Kidney epithelial cell (primary cell): ENCODE measurements at regions not wholly inside any gene's neighbourhood (a gene's known extent, or its start where the extent isn't known, plus 50 kb on each side); places are given as distances from the start of the nearest gene placed in this dataset.

Experiments used
- DNase-seq: peaks from one replicate; pipeline ENCODE4 v3.0.0-alpha.2; 2010; ENCODE audit warnings: low read depth
- H3K27me3 ChIP-seq: 2 replicates; pipeline ENCODE4 v1.6.0; 2011; ENCODE audit warnings: low read length; ENCODE audit not compliant: control insufficient read depth, insufficient read depth
- H3K36me3 ChIP-seq: 2 replicates; pipeline ENCODE4 v1.5.1; 2011; ENCODE audit warnings: low read length; ENCODE audit not compliant: control insufficient read depth, insufficient read depth
- H3K4me3 ChIP-seq: 2 replicates; pipeline ENCODE4 v1.5.1; 2011; ENCODE audit warnings: low read depth, mild to moderate bottlenecking, control low read depth, low read length
- CTCF ChIP-seq: IDR thresholded peaks from 2 replicates; pipeline ENCODE4 v1.5.1; 2011; ENCODE audit warnings: mild to moderate bottlenecking, moderate library complexity, low read length, control low read depth, inconsistent platforms; ENCODE audit not compliant: insufficient read depth, poor library complexity, severe bottlenecking

DNA sequence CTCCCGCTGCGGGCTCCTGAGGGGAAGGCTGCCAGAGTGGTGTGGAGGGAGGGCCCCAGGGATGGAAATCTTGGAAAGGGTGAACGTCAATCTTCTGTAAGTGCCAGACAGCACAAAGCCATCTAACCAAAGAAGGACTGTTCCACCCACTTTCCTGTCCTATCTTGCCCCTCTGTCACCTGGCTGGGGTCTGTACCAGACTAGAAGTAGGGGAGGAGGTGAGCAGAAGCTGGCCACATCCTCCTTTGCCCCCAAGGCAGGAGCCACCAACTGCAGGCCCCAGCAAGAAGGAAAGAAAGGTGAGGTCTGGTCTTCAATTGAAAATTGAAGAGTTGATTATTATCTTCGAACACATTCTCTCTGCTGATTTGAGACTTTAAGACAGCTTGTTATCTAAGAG, 214.4 kb upstream of the LEF1 start:
- no peak overlapping the region for H3K4me3 ChIP-seq
- TF ChIP-seq CTCF = no peak
- DNase-seq = no peak
- H3K27me3 ChIP-seq = no peaks in the 10 kb centered on the region
- no peaks in the 10 kb centered on the region for H3K36me3 ChIP-seq

DNA sequence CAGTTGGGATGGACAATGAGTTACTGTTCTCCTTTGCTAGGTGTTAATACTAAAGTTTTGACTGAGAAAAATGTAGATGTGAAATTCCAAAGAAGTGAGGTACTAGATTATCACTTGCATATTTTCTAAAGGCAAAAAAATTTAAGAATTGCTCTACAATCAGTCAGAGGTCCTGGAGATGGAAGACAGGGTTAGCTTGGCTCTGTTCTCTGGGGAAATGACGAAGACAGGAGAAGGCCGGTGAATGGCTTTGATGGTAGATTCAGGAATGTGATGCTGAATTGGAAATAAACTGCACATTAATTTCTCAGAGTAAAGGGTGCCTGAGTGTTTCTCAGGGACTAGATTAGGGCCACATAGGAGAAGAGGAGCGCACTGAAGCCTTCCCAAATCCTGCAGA, 214.0 kb upstream of the LEF1 start:
- no peak for TF ChIP-seq CTCF
- Histone ChIP-seq H3K27me3 (no peaks in the 10 kb centered on the region), H3K36me3 (no peaks in the 10 kb centered on the region), H3K4me3 (no peak overlapping the region)
- DNase-seq = no peak

DNA sequence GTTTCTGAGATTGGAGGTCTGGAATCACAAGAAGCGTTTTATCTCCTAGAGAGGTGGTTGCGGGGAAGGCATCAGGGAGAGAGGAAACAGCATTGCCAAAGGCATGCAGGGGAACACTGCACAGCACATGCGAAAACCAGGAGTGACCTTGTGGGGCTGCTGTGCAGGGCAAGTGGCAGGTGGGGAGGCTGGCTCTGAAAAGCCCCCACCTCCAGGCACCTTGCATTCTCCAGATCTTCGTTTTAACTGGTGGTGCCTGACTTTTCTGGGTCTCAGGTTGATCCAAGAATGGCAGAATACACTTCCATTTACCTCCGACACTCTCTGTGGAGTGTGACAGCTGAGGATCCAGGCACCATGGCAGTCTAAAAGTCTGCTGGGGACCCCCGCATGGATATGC, 209.4 kb upstream of the LEF1 start:
- Histone ChIP-seq H3K4me3 (no peak overlapping the region), H3K36me3 (no peaks in the 10 kb centered on the region), H3K27me3 (no peaks in the 10 kb centered on the region)
- DNase-seq = no peak
- TF ChIP-seq CTCF = no peak

- DNase-seq = no peak
Observed at GRCh38 chr4:108377021-108377420, 208.3 kb upstream of the LEF1 start.

GRCh38 chr4:108375434-108375833, 206.7 kb upstream of the LEF1 start:
- DNase-seq = no peak
- H3K36me3 ChIP-seq = no peaks in the 10 kb centered on the region
- H3K4me3 ChIP-seq = no peak overlapping the region
- no peak for TF ChIP-seq CTCF
- peaks cover 2% of the 10 kb centered on the region for H3K27me3 ChIP-seq

More at GRCh38 chr4:108377021-108377420, 208.3 kb upstream of the LEF1 start:
- Histone ChIP-seq H3K4me3 (no peak overlapping the region), H3K36me3 (no peaks in the 10 kb centered on the region), H3K27me3 (no peaks in the 10 kb centered on the region)
- TF ChIP-seq CTCF = no peak

GRCh38 chr4:108372681-108373080, 203.9 kb upstream of the LEF1 start:
- no peak for DNase-seq
- no peak for TF ChIP-seq CTCF
- Histone ChIP-seq H3K36me3 (no peaks in the 10 kb centered on the region), H3K27me3 (peaks cover 2% of the 10 kb centered on the region), H3K4me3 (no peak overlapping the region)
